Eye (tissue), 1 donor: ENCODE measurements at regions not wholly inside any gene's neighbourhood (a gene's known extent, or its start where the extent isn't known, plus 50 kb on each side); places are given as distances from the start of the nearest gene placed in this dataset.
"Not testable (repeated sequence)": the region's sequence is repeated elsewhere in the genome, so short reads cannot be mapped to it uniquely, and the experiment has no call there.

ENCODE experiments used
- DNase-seq: peaks from one replicate; pipeline ENCODE4 v3.0.0-alpha.2; 2015

DNA sequence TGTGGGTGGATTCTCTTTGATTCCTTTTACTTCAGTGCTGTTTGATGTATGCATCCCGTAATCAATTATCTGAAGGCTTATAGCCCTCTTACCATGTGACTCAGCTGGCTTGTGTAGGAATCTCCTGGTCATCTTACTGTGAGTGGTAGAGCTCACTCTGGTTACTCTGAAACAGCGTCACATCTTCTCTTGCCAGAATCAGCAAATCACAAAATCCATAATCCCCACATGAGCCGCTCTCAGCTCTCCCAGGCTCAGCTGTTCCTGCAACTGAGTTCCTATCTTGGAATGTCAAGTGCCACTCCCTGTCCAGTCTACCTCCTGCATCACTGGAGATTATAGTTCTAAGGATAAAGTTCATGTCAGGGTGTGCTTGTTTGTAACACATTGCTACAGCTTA, 278.0 kb downstream of the FBXO8 start:
- DNase-seq: peak; percentile 36

DNA sequence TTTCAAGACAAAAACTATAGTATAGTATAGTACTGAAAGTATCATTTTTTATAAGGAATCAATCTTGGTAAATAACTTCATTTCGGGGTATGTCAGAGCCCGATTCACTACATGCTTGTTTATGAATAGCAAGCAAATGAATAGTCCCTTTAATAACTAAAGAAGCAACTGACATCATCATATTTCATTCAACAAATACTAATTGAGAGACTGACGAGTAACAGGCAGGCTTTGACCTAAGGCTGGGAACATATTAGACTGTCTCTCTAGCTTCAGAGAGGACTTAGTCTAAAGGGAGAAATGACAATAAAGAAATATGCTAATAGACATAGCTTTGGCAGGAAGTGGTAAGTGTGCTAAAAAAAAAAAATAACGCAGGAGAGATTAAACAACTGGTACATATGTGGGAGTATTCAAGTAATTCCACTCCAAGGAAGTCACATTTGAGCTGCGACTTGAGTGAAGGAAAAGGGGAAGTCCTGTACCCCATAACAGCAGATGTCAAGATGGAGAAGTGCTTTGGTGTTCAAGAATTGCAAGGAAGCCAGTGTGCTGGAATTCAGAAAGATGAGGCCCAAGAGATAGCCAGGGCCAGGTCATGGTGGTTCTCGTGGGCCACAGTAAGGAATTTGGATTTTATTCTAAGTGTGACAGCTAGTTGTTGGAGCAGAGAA, 284.9 kb downstream of the FBXO8 start:
- no peak for DNase-seq

DNA sequence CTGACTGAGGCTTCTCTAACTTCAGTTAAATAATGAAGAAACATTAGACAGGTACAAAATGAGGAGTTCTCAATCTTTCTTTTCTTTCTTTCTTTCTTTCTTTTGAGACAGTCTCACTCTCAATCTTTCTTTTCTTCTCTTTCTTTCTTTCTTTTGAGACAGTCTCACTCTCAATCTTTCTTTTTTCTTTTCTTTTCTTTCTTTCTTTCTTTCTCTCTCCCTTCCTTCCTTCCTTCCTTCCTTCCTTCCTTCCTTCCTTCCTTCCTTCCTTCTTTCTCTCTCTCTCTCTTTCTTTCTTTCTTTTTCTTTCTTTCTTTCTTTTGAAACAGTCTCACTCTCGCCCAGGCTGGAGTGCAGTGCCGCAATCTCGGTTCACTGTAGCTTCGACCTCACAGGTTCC, 287.7 kb downstream of the FBXO8 start:
- not testable (repeated sequence) for DNase-seq

DNA sequence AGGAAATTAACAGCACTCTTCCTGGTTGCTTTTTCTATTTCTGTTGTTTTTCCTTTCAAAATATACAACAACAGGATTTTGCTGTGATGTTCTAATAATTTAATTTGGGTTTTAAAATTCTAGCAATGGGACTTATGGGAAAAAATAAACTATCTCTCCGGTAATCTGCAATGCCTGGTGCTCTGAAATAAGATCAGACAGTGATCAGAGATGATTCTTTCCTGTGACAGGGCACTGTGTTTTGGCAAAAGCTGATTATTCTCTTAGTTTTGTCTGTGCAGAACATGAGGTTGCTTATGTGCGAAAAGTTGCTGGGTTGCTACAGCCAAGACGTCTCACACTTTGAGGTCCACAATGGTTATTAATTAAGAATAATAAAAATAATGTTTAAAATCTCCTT, 291.7 kb downstream of the FBXO8 start:
- DNase-seq: no peak

DNA sequence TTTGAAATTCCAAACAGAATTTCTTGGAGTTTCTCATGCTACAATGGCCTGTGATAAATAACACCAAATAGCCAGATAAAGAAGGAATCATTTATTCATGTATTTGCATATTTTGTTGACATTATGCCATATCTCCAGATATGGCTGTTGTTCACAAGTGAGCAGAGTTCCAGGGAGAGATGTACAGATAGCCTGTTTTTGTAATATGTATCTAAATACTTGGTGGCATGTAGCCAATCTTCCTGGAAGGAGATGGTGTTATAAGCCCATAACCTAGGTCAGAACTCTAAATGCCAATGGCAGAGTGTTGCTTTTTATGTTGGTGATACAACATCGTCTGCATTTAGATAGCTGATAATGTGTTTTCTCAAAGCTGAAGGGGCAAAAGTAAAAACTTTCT, 292.2 kb downstream of the FBXO8 start:
- no peak for DNase-seq

DNA sequence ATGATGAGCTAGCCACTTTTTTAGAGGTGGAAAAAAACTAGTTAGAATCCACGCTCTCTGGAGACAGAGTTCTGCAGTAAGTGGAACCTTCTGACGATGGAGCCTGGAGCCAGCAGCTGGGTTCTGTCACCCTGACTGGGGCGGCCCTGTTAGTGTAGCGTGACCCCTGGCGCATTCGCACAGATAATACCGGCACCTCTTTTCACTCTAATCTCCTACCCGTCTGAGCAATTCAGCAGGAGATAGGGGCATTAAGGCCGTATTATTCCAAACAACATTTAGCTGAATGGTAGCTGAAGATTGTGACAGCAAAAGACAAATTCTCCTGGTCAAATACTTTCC, 292.6 kb downstream of the FBXO8 start:
- no peak for DNase-seq

DNA sequence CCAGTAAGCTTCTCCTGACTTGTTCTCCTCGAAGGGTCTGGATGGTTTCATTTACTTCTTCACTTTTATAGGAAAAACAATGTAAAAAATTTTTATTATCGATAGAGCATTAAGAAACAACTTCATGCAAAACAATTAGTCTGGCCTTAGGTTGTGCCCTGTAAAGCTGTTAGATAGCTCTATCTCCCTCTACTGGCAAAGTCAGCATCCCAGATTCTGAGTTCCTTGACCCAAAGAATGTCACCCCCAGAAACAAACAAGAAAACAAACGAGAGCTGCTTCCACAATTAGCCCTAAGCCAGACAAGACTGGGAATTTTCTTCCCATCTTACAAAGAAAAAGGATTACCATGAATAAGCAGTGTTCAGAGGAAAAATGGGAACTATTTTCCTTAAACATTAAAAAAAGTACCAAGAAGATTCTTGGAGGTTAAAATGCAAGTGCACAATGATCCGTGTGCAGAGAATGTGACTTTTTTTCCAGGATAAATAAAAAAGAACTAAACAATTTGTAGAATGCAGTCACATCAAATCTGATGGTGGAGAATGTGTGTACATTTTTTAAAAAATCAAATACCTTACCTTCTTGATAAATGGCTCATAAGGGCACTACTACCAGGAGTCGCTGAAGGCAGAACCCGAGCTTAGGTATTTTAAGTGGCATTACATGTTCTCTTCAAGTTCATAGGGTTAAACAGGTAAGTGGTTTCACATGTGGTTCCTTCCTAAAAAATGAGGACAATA, 293.2 kb downstream of the FBXO8 start:
- peak; percentile 43 for DNase-seq

DNA sequence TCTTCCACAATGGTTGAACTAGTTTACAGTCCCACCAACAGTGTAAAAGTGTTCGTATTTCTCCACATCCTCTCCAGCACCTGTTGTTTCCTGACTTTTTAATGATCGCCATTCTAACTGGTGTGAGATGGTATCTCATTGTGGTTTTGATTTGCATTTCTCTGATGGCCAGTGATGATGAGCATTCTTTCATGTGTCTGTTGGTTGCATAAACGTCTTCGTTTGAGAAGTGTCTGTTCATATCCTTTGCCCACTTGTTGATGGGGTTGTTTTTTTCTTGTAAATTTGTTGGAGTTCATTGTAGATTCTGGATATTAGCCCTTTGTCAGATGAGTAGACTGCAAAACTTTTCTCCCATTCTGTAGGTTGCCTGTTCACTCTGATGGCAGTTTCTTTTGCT, 319.9 kb downstream of the FBXO8 start:
- DNase-seq: not testable (repeated sequence)

DNA sequence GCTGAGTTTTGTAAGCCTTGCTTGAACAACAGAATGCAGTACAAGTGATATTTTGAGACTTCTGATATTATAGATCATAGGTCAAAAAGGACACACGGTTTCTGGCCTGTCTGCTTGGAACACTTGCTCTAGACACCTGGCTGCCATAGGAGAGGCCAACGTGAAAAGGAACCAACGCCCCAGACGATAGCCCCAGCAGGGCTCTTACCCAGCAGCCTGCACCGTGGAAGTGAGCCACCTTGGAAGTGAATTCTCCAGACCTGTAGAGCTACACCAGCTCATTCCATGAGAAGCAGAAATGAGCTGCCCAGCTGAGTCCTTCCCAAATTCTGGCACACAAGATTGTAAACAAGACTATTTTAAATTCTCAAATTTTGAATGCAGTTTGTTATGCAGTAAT, 323.1 kb downstream of the FBXO8 start:
- DNase-seq: no peak

DNA sequence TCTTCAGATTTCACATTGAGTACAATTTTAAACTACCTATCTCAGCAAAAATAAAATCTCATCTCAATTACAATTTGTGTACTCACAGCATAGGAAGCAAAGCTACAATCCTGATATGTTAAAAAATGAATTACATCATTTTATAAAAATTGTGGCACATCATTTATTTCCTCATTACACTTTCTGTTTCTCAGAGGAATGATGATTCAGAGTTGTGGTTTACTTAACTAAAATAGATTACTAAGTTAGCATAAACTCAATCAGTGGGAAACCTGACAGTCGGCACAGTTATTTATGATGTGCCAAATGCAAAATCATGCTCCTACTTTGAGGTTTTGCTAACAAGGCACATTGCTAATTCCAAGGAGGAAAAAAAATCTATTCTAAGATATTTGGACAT, 325.0 kb downstream of the FBXO8 start:
- no peak for DNase-seq

DNA sequence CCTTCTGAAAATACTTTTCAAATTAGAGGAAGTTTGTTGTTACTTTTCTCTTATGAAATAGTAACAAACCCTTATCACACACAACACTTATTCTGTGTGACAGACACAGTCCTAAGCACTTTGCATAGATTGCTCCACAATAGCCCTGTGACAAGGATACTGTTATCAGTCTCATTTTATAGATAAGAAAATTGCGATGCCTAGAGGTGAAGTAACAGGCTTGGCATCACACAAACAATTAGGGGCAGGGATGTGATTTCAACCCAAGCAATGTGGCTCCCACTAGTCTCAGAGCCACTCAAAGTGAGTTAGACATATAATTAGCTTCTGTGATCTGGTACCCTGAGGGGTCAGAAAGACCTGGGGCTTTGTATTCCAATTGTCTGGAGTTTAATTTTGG, 339.9 kb downstream of the FBXO8 start:
- DNase-seq: no peak

DNA sequence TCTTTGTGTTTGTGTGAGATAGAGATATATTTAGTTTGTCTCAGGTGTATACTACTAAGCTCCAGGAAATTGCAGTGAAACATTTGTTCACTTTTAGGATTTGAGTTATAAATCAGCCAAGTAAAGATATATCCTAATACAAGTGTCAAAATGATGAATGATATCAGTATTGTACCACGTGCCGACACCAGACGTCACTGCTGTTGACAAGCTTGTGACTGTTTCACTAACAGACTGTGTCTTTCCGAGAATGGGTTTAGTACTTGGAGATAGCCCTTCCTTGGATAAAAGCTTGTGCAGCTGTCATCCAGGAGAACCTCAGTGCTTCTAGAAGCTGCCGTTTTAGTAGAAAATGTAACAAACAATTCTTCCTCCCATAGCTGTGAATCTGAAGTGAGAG, 343.3 kb downstream of the FBXO8 start:
- DNase-seq: no peak

DNA sequence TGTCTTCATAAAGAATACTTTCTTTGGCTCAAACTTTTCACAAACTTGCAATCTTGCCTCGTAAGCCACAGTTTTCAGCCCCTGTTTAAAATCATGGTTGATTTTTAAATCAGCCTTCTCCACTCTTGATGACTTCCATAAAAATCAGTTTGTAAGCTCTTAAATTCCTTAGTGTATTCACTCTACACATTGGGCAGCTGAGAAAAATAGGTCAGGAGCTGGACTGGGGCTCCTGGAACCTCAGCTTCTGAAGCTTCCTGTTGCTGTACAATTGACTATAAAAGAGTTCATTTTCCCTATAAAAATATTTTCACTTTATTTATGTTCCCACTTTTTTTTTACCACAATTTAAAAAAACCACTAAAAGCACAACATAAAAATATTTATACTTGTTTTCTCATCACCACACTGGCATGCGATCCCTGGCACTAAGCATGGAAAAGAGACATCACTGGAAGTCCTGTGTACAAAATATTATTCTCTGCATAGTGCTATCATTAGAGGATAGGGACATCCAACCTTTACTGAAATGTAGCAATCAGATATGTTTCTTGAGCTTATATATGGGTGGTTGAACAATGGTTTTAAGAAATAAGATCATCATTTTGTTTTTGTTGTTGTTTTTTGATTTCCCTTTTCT, 345.7 kb downstream of the FBXO8 start:
- no peak for DNase-seq

DNA sequence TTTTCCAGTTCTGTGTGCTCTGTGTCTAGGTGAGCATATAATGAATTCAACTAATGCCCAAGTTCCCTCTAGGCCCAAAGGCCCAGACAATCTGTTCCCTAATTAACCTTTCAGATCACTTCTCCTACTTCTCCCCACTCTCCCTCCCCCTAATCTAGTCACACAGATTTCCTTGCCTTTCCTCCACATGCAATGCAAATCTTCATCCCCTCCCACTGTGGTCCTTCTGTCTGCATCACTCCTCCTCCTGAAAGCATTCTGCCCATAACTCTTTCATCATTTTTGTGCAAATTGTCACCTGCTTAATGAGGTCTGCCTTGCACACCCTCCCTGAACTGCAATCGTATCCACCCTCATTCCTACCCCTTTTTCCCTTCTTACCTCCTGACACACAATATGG, 346.6 kb downstream of the FBXO8 start:
- no peak for DNase-seq

DNA sequence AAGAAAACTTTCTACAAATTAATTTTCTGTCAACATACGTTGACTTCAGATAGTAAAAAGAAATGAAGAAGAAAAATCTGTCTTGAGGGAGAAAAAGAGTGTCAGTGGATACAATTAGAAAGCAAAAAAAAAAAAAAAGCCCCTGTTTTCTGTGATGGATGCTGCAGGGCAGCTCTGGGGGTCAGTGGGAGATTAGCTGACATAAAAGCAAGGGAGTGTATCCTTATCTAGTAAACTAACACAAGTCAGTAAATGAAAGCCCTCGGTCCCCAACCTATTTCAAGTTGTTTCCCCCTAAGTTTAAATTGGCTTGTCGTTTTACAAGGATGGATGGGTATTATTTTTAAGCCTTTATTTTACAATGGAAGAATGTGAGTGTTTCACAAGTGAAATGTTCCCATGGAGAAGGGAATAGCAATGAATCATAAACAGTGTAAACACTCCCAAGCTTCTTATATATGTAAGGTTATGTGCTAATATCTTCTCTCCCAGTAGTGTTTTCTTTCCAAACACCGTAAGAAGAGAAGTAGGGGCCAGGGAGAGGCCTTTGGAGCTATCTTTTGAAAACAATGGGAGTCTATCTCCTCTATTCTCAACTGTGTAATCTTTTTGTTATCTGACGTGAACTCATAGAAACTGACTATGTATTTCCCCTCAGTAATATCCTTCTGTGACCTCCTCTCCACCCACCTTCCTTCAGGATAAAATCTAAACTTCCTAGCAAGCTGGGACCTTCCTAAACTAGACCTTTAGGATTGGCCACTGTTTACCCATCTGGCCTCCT, 347.7 kb downstream of the FBXO8 start:
- no peak for DNase-seq

DNA sequence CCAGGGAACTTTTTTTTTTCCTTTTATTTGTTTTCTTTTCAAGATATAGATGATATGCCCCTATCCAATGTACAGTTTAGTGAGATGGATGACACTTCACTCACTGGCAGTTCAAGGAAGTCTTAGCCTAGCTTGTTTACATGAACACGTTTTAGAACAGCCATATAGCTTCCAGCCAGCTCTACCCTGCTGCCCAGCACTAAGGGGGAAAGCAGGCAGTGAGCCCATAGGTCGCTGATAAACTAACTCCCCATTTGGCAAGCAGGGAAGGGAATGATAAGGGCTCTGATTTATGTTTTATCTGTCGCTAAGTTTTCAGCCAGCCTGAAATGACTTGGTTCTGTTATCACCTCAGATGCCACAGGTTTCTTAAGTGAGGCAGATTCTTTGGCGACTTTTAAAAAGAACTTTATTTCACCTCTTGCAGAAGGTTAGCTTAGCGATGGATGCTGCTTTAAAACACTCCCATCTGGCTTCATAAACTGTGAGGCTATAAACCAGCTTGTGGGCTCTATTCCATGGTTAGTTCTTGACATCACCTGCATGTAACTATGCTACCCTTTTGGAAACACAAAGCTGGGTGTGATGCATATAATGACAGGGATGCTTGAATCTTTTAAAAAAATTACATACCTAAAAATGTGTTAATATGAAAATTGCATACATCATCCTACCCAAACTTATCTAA, 348.4 kb downstream of the FBXO8 start:
- DNase-seq: no peak

DNA sequence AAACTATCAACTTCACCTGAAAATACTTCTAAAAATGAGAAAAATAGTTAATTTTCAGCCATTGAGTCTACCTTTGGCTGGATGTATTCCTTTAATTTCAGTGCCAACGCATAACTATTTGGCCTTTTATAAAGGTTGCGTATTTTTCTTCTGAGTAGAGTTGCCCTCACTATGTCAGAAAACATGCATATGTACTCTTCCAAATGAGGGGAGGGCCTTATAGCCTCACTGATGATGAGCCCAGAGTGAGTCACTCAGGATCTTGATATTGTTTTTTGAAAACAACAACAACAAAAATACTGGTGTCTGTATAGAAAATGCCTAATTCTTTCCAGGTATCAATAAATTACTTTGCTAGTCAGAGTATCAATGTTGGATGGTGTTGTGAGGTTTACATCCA, 349.3 kb downstream of the FBXO8 start:
- no peak for DNase-seq

DNA sequence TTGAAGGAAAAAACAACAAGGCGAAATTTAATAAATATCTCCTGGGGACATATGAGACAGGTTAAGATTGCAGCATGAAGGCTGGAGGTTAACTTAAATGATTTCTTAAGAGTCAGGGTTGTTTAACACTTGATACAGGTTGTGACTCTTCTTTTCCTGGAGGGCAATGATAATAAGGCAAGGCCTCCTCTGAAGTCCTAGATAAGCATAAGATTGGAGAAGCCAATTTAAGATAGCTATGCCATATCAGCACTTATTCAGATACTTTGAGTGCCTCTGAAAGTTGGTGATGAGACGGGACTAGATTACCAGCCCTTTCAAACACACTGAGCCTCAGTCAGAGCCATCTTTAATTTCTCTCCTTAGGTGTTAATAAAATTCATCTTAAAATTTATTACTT, 350.8 kb downstream of the FBXO8 start:
- DNase-seq: no peak

DNA sequence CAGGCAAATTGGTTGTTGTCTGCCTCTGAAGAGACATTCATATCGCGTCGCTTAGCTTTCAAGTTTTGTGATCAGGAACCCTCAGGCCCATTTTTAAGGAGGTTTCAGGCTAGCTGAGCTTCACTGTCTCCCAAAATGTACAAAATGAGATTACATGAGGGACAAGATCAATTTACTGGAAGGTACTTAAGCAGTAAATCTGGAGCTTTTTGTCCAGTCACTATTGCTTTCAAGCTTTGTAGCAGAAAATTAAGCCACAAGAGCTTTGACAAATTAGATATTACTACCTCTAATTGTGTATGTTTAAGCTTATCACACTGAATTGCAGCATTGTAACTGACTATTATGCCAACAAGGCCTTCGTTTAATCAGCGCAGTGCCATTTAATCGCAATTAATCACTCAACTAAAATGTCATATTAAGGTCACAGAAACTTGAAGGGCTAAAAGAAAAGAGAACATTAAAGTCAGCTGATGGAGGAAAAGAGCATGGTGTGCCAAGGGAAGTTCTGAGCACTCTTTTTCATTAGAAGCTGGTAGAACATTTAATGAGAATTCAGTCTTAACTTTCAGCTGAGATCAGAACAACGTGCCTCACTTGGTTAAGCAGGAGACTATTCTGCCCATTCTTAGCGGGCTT, 353.0 kb downstream of the FBXO8 start:
- peak; percentile 42 for DNase-seq

DNA sequence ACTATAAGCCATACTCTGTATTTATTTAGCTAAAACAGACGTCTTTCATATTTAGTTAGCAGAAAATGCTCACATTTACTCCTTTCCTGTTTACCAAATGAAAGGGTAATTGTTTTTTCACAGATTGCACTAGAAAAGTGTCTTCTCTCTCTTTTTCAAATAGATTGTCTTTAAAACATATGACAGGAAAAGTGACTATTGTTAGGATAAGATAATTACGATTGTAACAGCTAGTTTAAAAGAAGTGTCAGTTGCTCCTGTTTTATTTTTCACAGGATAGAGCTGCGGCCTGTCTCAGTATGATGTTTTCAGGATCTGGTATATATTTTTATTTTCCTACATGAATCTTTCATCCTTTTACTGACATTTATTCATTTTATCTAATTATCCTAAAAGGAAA, 353.5 kb downstream of the FBXO8 start:
- no peak for DNase-seq

DNA sequence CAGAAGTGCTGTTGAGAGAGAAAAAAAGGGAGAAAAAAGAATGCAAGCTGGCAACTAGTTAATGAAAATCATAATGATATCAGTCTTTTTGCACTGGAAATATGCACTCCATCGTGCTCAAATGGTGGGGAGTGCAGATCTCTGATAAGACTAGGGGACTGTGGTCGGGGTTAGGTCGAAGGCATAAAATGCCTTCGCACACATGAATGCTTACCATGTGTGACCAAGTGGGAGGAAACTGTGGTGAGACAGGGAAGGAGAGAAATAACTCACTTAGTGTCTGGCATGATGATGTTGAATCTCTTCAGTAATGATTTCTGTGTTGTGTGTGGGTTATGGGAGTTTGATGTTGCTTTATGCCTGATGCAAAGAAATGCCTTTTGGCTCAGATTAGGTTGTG, 358.9 kb downstream of the FBXO8 start:
- DNase-seq: no peak

DNA sequence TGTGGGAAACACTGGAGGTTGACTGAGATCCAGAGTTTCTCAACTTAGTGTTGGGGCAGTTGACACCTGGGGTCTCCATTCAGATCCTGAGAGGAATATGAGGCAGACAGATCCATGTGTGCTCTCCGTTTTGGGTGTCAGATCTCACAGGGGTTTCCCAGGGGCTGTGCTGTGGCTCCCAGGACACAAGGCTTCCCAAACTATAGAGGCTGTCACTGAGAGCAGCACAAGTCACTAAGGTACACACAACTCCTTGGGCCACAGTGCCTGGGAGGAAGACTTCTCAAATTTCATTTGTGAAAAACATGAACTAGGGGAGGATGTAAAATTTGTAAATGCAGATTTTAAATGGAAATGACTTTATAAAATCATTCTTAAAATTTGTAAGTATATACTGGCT, 363.6 kb downstream of the FBXO8 start:
- no peak for DNase-seq

DNA sequence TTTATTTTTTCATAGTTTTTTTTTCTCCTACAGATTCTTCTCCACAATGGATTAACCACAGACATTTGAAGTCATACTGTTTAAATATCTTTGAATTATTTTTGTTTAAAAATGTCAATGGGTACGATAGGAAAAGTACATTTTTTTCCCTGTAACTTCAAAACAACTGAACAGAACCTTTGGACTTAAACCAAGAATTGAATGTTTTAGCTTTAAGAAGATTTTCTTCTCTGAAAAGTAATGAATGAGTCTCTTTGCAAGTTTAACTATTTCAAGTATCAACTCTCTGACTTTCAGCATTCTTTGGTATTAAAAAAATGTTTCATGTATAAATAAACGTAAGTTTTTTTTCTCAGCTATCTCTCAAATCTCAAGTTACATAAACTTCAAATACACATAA, 364.3 kb downstream of the FBXO8 start:
- DNase-seq: no peak
